C1 segment of cervical spinal cord (tissue), 14 donors: ENCODE measurements at regions not wholly inside any gene's neighbourhood (a gene's known extent, or its start where the extent isn't known, plus 50 kb on each side); places are given as distances from the start of the nearest gene placed in this dataset.
A peak's percentile ranks its signal among the peaks of the same experiment; 100 is the strongest.
"Not testable (repeated sequence)": the region's sequence is repeated elsewhere in the genome, so short reads cannot be mapped to it uniquely, and the experiment has no call there.

Source experiments
- DNase-seq, 14 donors: peaks; one replicate each; lab custom pipeline; 2025; lab: John Stamatoyannopoulos, UW

GRCh38 chr10:59037018-59037389 lies 139.4 kb upstream of the PHYHIPL start:
- DNase-seq = no peak

GRCh38 chr10:59037506-59037905 lies 138.9 kb upstream of the PHYHIPL start:
- no peak for DNase-seq

GRCh38 chr10:59043358-59043757 lies 133.1 kb upstream of the PHYHIPL start:
- not testable (repeated sequence) for DNase-seq

GRCh38 chr10:59047180-59047579 lies 129.3 kb upstream of the PHYHIPL start:
- peak in 1 of 14 donors; percentile 5 for DNase-seq

- DNase-seq = no peak
These were observed 128.4 kb upstream of the PHYHIPL start for GRCh38 chr10:59047957-59048618.

- not testable (repeated sequence) for DNase-seq
These were observed 122.9 kb upstream of the PHYHIPL start for GRCh38 chr10:59053502-59053901.

- DNase-seq = no peak
These were observed 121.4 kb upstream of the PHYHIPL start for GRCh38 chr10:59055045-59055444.

- DNase-seq = peak in 8 of 14 donors; percentile 7 to 47 (median 22)
These were observed 119.1 kb upstream of the PHYHIPL start for GRCh38 chr10:59057345-59057744.

GRCh38 chr10:59060852-59061251 lies 115.6 kb upstream of the PHYHIPL start:
- no peak for DNase-seq

GRCh38 chr10:59063491-59063890 lies 113.0 kb upstream of the PHYHIPL start:
- DNase-seq = no peak

- no peak for DNase-seq
These were observed 112.3 kb upstream of the PHYHIPL start for GRCh38 chr10:59064080-59064692.

- peak in 1 of 14 donors; percentile 3 for DNase-seq
These were observed 111.5 kb upstream of the PHYHIPL start for GRCh38 chr10:59064759-59065539.

- no peak for DNase-seq
These were observed 107.8 kb upstream of the PHYHIPL start for GRCh38 chr10:59068581-59069191.

GRCh38 chr10:59072038-59072437 lies 104.4 kb upstream of the PHYHIPL start:
- DNase-seq = no peak

- DNase-seq = no peak
These were observed 102.9 kb upstream of the PHYHIPL start for GRCh38 chr10:59073456-59074053.

GRCh38 chr10:59075576-59075975 lies 100.9 kb upstream of the PHYHIPL start:
- no peak for DNase-seq

GRCh38 chr10:59077855-59078254 lies 98.6 kb upstream of the PHYHIPL start:
- no peak for DNase-seq

- no peak for DNase-seq
These were observed 97.5 kb upstream of the PHYHIPL start for GRCh38 chr10:59078978-59079377.

- no peak for DNase-seq
These were observed 96.8 kb upstream of the PHYHIPL start for GRCh38 chr10:59079386-59080226.

- DNase-seq = no peak
These were observed 94.2 kb upstream of the PHYHIPL start for GRCh38 chr10:59082249-59082648.

- no peak for DNase-seq
These were observed 91.4 kb upstream of the PHYHIPL start for GRCh38 chr10:59085054-59085453.
